Large intestine (tissue), 3 donors: ENCODE measurements at regions not wholly inside any gene's neighbourhood (a gene's known extent, or its start where the extent isn't known, plus 50 kb on each side); places are given as distances from the start of the nearest gene placed in this dataset.

Experiments
- DNase-seq, 2 donors: peaks; one replicate each; pipeline versions ENCODE4 v3.0.0 to v3.0.0-alpha.2; 2013
- H3K27ac ChIP-seq: one replicate; pipeline ENCODE4 v1.5.1; 2013; ENCODE audit warnings: low read length
- H3K27me3 ChIP-seq: 2 replicates; pipeline ENCODE4 v1.6.1; 2013; ENCODE audit warnings: low read length; ENCODE audit not compliant: control insufficient read depth, insufficient read depth
- H3K36me3 ChIP-seq: 2 replicates; pipeline ENCODE4 v1.6.1; 2013; ENCODE audit warnings: low read length; ENCODE audit not compliant: control insufficient read depth, insufficient read depth
- H3K4me1 ChIP-seq: one replicate; pipeline ENCODE4 v1.6.1; 2013; ENCODE audit warnings: low read length; ENCODE audit not compliant: control insufficient read depth, insufficient read depth
- H3K4me3 ChIP-seq: one replicate; pipeline ENCODE4 v1.5.1; 2013; ENCODE audit warnings: low read length
- H3K9me3 ChIP-seq: one replicate; pipeline ENCODE4 v1.6.1; 2013; ENCODE audit warnings: mild to moderate bottlenecking, low read depth, low read length, moderate library complexity; ENCODE audit not compliant: control insufficient read depth
- WGBS: methylation state at CpG from one replicate; pipeline ENCODE4 v1.1.5; 2013; ENCODE audit warnings: low lambda C conversion rate; ENCODE audit not compliant: insufficient coverage; 5-methylcytosine and 5-hydroxymethylcytosine counted together

DNA sequence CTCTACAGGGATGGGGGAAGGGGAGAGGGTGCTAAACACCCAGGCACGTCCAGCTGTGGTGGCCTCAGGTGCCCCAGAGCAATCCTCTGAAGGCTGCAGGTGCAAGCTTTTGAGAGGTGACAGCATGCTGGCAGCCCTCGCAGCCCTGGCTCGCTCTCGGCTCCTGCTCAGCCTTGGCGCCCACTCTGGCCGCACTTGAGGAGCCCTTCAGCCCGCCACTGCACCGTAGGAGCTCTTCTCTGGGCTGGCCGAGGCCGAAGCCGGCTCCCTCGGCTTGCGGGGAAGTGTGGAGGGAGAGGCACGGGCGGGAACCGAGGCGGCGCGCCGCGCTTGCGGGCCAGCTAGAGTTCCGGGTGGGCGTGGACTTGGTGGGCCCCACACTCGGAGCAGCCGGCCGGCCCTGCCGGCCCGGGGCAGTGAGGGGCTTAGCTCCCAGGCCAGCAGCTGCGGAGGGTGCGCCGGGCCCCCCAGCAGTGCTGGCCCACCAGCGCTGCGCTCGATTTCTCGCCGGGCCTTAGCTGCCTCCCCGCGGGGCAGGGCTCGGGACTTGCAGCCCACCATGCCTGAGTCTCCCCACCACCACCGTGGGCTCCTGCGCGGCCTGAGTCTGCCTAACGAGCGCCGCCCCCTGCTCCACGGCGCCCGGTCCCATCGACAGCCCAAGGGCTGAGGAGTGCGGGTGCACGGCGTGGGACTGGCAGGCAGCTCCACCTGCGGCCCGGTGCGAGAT lies 112.1 kb downstream of the TRIM29 start:
- Histone ChIP-seq H3K9me3 (no peaks in the 10 kb centered on the region), H3K4me1 (peaks cover 9% of the 10 kb centered on the region), H3K36me3 (no peaks in the 10 kb centered on the region), H3K27ac (no peak overlapping the region), H3K4me3 (no peak overlapping the region), H3K27me3 (no peaks in the 10 kb centered on the region)
- no CpG with 5 or more reads among the region's 56 CpGs for WGBS
- DNase-seq, result no peak

DNA sequence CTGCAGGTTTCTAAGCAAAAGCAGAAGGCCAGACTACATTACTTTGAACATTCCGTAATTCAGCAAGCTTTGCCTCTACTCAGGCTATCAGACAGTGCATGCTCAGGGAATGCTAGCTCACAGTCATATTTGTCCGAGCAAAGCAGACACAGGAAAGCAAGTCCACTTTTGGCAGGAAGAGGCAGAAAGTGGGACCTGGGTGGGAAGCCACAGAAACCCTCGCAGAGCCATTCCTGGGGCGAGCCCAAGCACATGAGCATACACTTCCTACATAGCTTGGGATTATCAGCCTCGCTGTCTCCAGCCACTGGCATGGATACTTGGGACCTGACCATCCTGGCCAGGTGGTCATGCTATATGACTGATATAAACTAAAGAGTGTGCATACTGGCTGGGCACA lies 113.3 kb downstream of the TRIM29 start:
- Histone ChIP-seq H3K4me3 (no peak overlapping the region), H3K4me1 (peaks cover 9% of the 10 kb centered on the region), H3K27ac (no peak overlapping the region), H3K36me3 (no peaks in the 10 kb centered on the region), H3K27me3 (no peaks in the 10 kb centered on the region), H3K9me3 (no peaks in the 10 kb centered on the region)
- no peak for DNase-seq
- no CpG with 5 or more reads among the region's 5 CpGs for WGBS

DNA sequence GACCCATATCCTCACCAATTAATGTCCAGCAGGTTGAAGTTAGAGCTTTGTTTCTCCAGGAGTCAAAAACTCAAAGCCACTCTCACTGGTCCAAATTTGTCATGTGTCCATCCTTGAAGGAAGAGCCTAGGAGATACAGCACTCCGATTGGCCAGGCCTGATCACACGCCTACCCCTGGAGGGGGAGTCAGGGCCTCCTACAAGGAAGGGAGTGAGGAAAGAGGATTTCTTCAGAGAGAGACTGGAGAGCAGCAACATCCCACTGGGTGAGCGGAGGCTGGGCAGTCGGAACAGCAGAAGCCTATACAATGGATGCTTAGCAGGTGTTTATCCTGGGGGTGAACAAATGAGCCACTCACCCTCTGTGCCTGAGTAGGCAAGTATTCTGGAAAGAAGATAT lies 113.9 kb downstream of the TRIM29 start:
- Histone ChIP-seq H3K27me3 (no peaks in the 10 kb centered on the region), H3K9me3 (no peaks in the 10 kb centered on the region)
- WGBS, result no CpG with 5 or more reads among the region's 4 CpGs

DNA sequence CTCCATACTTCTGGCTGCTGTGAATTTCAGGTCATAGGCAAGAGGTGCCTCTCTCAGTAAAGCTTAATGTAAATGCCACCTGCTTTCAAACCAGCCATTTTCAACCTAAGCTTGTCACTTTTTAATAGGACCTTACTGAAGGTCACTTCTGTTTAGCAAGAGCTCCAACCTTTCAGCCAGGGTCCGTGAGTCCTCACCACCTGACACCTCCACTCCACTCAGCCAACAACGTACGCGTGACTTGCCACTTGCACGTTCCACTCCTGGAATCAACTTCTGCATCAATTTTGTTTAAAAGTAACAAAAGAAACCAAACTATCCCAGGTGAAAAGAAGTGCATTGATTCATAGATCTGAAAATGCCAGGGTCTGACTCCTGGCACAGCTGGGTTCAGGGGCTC lies 114.4 kb downstream of the TRIM29 start:
- DNase-seq, result no peak
- Histone ChIP-seq H3K27me3 (peaks cover under 1% of the 10 kb centered on the region), H3K4me3 (no peak overlapping the region), H3K4me1 (peaks cover 9% of the 10 kb centered on the region), H3K36me3 (no peaks in the 10 kb centered on the region), H3K27ac (no peak overlapping the region), H3K9me3 (no peaks in the 10 kb centered on the region)
- WGBS, result no CpG with 5 or more reads among the region's 5 CpGs

More for the DNA sequence above, 113.9 kb downstream of the TRIM29 start:
- no peak for DNase-seq
- no peak overlapping the region for H3K4me3 ChIP-seq
- no peak overlapping the region for H3K27ac ChIP-seq
- peaks cover 9% of the 10 kb centered on the region for H3K4me1 ChIP-seq
- no peaks in the 10 kb centered on the region for H3K36me3 ChIP-seq

DNA sequence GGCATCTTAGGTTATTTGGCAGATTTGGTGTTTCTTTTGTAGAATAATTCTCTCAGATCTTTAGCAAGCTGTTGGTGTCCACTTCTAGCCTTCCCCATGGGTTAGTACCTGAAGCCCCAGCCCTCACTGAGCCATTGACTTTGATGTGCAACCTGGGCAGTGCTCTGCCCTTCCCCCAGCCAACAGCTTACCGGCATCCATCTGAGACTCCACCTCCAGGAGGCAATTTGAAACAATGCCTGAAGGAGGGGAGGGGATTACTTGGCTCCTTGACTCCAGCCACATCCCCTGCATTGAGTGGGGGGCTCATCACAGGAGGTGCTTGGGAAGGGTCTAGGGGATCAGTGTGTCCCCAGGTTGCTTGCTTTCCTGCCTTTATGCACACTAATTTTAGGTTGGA lies 114.8 kb downstream of the TRIM29 start:
- Histone ChIP-seq H3K4me1 (peaks cover 9% of the 10 kb centered on the region), H3K27ac (no peak overlapping the region), H3K36me3 (no peaks in the 10 kb centered on the region), H3K4me3 (no peak overlapping the region), H3K9me3 (no peaks in the 10 kb centered on the region), H3K27me3 (peaks cover 4% of the 10 kb centered on the region)
- DNase-seq, result no peak
- WGBS, result no CpG with 5 or more reads among the region's 1 CpG

DNA sequence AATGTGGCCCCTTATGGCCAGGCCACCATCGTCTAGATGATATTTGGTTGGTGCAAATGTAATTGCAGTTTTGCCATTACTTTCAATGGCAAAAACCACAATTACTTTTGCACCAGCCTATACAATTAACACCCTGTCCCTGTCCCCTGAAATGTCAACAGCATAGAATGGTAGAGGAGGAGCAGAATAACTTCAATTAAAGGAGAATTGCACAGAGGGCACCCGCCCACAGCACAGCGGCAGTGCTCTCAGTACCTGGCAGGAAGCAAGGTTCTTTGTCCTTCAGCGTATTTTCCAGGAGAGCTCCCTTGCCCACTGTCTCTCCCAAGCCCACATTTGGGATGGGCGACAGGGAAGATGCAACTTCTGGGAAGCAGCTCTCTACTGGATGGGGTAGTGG lies 115.3 kb downstream of the TRIM29 start:
- H3K36me3 ChIP-seq, result no peaks in the 10 kb centered on the region
- H3K27me3 ChIP-seq, result peaks cover 9% of the 10 kb centered on the region
- H3K9me3 ChIP-seq, result no peaks in the 10 kb centered on the region
- H3K4me1 ChIP-seq, result peaks cover 9% of the 10 kb centered on the region
- WGBS, result no CpG with 5 or more reads among the region's 5 CpGs
- no peak overlapping the region for H3K27ac ChIP-seq
- DNase-seq, result no peak
- no peak overlapping the region for H3K4me3 ChIP-seq

DNA sequence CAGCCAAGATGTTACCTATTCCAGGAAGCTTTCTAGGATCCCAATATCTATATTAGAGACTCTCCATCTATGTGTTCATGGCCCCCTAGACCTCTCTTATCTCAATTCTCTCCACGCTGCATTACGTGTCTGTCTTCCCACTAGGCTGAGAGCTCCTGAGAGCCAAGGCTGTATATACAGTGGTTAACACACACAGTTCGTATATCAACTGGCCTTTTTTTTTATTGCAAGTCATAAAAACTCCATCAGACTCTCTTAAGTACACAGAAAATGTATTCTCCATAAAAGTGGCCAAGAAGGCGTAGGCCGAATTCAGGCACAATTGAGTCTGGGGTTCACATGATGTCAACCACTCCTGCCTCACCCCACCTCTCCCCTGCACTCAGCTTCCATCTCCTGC lies 115.9 kb downstream of the TRIM29 start:
- H3K9me3 ChIP-seq, result no peaks in the 10 kb centered on the region
- H3K27ac ChIP-seq, result peak overlapping the region; percentile 53
- peaks cover 12% of the 10 kb centered on the region for H3K27me3 ChIP-seq
- WGBS, result no CpG with 5 or more reads among the region's 5 CpGs
- H3K36me3 ChIP-seq, result no peaks in the 10 kb centered on the region
- peaks cover 9% of the 10 kb centered on the region for H3K4me1 ChIP-seq
- no peak overlapping the region for H3K4me3 ChIP-seq
- DNase-seq, result peak in 1 of 2 donors; percentile 8

DNA sequence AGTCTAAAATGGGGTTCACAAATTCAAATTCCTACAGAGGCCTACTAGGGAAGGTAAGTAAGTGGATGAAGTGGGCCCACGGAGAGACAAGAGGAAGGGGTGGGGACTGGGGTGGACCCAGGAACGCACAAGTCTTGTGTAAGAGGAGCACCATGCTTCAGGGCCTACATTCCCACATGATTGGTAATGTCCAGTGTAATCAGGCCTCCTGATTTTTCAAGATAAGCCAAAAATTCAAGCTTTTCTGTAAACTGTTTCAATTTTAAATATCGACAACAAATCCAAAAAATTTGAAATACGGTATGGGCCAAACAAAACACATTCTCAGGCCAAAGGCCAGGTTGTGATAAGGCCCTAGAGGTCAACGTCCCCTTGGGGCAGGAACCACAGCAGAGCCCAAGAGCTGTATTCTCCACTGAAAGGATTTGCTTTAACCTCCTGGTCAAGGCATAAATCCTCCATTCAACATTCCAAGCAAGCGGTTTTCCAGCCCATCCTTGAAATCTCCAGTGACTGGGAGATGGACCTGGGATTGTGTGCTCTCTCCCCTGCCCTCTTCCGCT lies 116.4 kb downstream of the TRIM29 start:
- Histone ChIP-seq H3K27me3 (peaks cover 17% of the 10 kb centered on the region), H3K27ac (peak overlapping the region; percentile 53), H3K4me1 (peaks cover 9% of the 10 kb centered on the region), H3K9me3 (no peaks in the 10 kb centered on the region), H3K36me3 (no peaks in the 10 kb centered on the region), H3K4me3 (no peak overlapping the region)
- DNase-seq, result no peak
- 100% methylated on average over 1 of the region's 7 CpGs for WGBS

DNA sequence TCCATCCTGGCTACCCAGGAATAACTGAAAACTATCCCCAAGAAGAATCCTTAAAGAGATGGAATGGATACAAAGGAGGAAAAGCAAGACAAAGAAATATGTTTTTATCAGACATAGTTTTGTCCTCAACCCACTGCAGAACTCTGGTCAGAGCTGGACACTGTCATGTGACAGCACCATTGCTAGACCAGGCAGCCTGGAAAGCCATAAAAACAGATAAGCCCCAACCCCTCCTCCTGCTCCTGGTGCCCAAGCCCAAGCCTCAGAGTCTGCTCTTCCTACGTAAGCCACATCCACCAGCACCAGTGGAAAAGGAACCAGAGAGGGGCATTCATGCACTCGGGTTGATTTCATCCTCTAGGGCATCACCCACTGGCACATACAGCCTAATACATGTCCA lies 116.9 kb downstream of the TRIM29 start:
- no CpG with 5 or more reads among the region's 2 CpGs for WGBS
- DNase-seq, result peak; percentile 64 to 81
- Histone ChIP-seq H3K27ac (peak overlapping the region; percentile 53), H3K27me3 (peaks cover 18% of the 10 kb centered on the region), H3K36me3 (no peaks in the 10 kb centered on the region), H3K4me1 (peaks cover 9% of the 10 kb centered on the region), H3K9me3 (no peaks in the 10 kb centered on the region), H3K4me3 (no peak overlapping the region)

DNA sequence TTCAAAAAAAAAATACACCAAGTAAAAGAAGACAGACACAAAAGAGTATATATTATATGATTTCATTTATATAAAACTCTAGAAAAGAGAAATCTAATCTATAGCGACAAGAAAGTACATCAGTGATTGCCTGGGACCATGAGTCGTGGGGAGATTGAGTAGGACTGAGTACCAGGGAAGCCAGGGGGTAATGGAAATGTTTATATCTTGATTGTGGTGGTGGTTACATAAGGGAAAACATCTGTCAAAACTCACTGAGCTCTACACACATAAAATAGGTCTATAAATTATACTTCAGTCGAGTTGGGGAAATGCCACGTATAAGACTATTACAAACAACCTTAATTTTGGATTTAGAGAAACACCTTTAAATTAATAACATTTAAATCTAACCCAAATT lies 117.4 kb downstream of the TRIM29 start:
- H3K27ac ChIP-seq, result peak overlapping the region; percentile 53
- H3K27me3 ChIP-seq, result peaks cover 22% of the 10 kb centered on the region
- no peak overlapping the region for H3K4me3 ChIP-seq
- no peaks in the 10 kb centered on the region for H3K9me3 ChIP-seq
- no peak for DNase-seq
- no peaks in the 10 kb centered on the region for H3K36me3 ChIP-seq
- H3K4me1 ChIP-seq, result peaks cover 9% of the 10 kb centered on the region
- WGBS, result no CpG with 5 or more reads among the region's 4 CpGs

DNA sequence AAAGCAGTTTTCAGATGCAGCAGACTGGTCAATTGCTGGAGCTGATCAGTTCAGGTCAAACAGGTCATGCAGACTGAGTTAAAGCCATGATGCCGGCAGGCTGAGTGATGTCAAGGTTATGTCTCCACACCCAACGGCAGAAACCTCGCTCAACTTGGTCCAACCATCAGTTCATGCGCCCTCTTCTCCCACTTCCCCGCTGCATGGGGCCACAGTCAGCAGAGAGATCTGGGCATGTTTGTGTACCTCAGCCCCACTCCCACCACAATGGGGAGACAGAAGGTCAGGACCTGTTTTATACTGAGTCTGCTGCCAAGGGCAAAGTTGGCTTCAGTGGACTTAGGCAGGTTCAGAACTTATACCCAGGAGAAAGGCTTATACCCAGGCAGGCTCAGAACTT lies 118.7 kb downstream of the TRIM29 start:
- Histone ChIP-seq H3K27me3 (peaks cover 23% of the 10 kb centered on the region), H3K36me3 (no peaks in the 10 kb centered on the region), H3K27ac (no peak overlapping the region), H3K4me3 (no peak overlapping the region), H3K4me1 (peaks cover 9% of the 10 kb centered on the region), H3K9me3 (no peaks in the 10 kb centered on the region)
- no CpG with 5 or more reads among the region's 5 CpGs for WGBS
- DNase-seq, result no peak
